ENCODE measurements at regions not wholly inside any gene's neighbourhood (a gene's known extent, or its start where the extent isn't known, plus 50 kb on each side); places are given as distances from the start of the nearest gene placed in this dataset.
"Not testable (repeated sequence)": the region's sequence is repeated elsewhere in the genome, so short reads cannot be mapped to it uniquely, and the experiment has no call there.

DNA sequence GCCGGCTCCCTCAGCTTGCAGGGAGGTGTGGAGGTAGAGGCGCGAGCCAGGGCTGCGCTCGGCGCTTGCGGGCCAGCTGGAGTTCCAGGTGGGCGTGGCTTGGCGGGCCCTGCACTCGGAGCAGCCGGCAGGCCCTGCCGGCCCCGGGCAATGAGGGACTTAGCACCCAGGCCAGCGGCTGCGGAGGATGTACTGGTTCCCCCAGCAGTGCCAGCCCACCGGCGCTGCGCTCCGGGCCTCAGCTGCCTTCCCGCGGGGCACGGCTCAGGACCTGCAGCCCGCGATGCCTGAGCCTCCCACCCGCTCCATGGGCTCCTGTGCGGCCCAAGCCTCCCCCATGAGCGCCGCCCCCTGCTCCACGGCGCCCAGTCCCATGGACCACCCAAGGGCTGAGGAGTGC, 1293.6 kb upstream of the NXPH2 start:
- TF ChIP-seq EP300 (IDR thresholded peaks at IDR 0.05; ENCODE audit: low read depth); POLR2A (IDR thresholded peaks at IDR 0.05): not testable (repeated sequence)
- TF ChIP-seq, protein P1, sequence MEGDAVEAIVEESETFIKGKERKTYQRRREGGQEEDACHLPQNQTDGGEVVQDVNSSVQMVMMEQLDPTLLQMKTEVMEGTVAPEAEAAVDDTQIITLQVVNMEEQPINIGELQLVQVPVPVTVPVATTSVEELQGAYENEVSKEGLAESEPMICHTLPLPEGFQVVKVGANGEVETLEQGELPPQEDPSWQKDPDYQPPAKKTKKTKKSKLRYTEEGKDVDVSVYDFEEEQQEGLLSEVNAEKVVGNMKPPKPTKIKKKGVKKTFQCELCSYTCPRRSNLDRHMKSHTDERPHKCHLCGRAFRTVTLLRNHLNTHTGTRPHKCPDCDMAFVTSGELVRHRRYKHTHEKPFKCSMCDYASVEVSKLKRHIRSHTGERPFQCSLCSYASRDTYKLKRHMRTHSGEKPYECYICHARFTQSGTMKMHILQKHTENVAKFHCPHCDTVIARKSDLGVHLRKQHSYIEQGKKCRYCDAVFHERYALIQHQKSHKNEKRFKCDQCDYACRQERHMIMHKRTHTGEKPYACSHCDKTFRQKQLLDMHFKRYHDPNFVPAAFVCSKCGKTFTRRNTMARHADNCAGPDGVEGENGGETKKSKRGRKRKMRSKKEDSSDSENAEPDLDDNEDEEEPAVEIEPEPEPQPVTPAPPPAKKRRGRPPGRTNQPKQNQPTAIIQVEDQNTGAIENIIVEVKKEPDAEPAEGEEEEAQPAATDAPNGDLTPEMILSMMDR (IDR thresholded peaks at IDR 0.05): not testable (repeated sequence)
